BJ (cell line): ENCODE measurements at regions not wholly inside any gene's neighbourhood (a gene's known extent, or its start where the extent isn't known, plus 50 kb on each side); places are given as distances from the start of the nearest gene placed in this dataset.
"Not testable (repeated sequence)": the region's sequence is repeated elsewhere in the genome, so short reads cannot be mapped to it uniquely, and the experiment has no call there.

Experiments
- CTCF ChIA-PET: fragments of 350-600 bp; formaldehyde crosslinking; extraction: SDS; loops from one replicate; lab custom pipeline; 2021; ENCODE audit warnings: antibody characterized with exemption, inconsistent platforms; lab: Yijun Ruan, JAX
- POLR2A ChIA-PET: fragments of 300-600 bp; sonication (Branson Sonifier 250); formaldehyde crosslinking; extraction: SDS; loops from one replicate; lab custom pipeline; 2021; ENCODE audit warnings: antibody characterized with exemption; lab: Charles Lee
- DNase-seq: peaks from one replicate; pipeline ENCODE4 v3.0.0-alpha.2; 2011; ENCODE audit warnings: low read depth
- H3K27me3 ChIP-seq: 2 replicates; pipeline ENCODE4 v1.6.0; 2011; ENCODE audit warnings: low read length; ENCODE audit not compliant: control insufficient read depth, insufficient read depth
- H3K36me3 ChIP-seq: 2 replicates; pipeline ENCODE4 v1.5.1; 2011; ENCODE audit warnings: low read length; ENCODE audit not compliant: control insufficient read depth, insufficient read depth
- H3K4me3 ChIP-seq: 2 replicates; pipeline ENCODE4 v1.5.1; 2011; ENCODE audit warnings: low read depth, mild to moderate bottlenecking, control low read depth, low read length
- TF ChIP-seq, protein P1 (sequence below): IDR thresholded peaks from 2 replicates; pipeline ENCODE4 v1.5.1; 2011; ENCODE audit warnings: low read depth, mild to moderate bottlenecking, control low read depth, inconsistent platforms, low read length, moderate library complexity; ENCODE audit not compliant: insufficient read depth

DNA sequence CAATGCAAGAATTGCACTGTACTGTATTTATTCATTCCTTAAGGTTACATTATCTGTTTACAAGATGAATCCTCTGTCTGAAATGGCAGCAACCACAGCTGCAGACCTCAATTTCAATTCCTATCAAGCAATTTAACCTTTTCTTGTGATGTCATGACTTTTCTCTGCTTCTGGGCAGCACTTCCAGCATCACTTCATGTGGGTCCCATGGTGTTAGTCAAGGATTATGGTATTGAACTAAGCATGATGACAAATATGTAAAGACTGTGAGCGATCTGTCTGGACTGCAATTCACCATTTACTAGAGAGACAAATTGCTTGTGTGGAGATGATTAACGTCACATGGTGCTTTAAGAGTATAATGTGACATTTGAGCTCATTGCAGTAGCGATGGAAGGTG lies 90.5 kb upstream of the CCN2 start:
- POLR2A ChIA-PET: interaction anchor here (0.6 kb wide), 1 partner anchor 8 kb away, joined by 3 read pairs; no protein-coding TSS in a partner anchor
- no peaks in the 10 kb centered on the region for H3K36me3 ChIP-seq
- DNase-seq: no peak
- H3K4me3 ChIP-seq: no peak overlapping the region
- H3K27me3 ChIP-seq: no peaks in the 10 kb centered on the region
- CTCF ChIA-PET: no interaction called here
- TF ChIP-seq, protein P1, sequence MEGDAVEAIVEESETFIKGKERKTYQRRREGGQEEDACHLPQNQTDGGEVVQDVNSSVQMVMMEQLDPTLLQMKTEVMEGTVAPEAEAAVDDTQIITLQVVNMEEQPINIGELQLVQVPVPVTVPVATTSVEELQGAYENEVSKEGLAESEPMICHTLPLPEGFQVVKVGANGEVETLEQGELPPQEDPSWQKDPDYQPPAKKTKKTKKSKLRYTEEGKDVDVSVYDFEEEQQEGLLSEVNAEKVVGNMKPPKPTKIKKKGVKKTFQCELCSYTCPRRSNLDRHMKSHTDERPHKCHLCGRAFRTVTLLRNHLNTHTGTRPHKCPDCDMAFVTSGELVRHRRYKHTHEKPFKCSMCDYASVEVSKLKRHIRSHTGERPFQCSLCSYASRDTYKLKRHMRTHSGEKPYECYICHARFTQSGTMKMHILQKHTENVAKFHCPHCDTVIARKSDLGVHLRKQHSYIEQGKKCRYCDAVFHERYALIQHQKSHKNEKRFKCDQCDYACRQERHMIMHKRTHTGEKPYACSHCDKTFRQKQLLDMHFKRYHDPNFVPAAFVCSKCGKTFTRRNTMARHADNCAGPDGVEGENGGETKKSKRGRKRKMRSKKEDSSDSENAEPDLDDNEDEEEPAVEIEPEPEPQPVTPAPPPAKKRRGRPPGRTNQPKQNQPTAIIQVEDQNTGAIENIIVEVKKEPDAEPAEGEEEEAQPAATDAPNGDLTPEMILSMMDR: no peak

DNA sequence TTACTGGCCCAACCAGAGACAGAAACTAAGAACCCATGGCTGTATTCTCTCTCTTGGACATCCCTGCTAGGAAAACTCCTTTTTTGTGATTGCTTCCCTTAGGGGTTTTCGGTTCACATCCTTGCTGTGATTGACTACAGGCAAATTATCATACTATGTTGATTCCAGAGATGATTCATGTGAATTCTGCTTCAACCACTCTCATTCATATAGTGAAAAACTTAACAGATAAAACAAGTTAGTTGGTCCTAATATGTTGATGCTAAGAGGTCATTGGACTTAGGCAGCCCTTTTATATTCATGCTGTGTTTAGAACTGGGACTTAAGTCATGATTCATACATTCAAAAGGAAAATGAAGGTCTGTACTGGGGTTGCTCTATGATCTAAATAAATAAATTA lies 76.9 kb upstream of the CCN2 start:
- POLR2A ChIA-PET: no interaction called here
- Histone ChIP-seq H3K4me3 (no peak overlapping the region), H3K27me3 (no peaks in the 10 kb centered on the region), H3K36me3 (no peaks in the 10 kb centered on the region)
- TF ChIP-seq, protein P1: no peak
- CTCF ChIA-PET: interaction anchor here (0.6 kb wide), 1 partner anchor 9 kb away, joined by 3 read pairs; no protein-coding TSS in a partner anchor
- DNase-seq: no peak

DNA sequence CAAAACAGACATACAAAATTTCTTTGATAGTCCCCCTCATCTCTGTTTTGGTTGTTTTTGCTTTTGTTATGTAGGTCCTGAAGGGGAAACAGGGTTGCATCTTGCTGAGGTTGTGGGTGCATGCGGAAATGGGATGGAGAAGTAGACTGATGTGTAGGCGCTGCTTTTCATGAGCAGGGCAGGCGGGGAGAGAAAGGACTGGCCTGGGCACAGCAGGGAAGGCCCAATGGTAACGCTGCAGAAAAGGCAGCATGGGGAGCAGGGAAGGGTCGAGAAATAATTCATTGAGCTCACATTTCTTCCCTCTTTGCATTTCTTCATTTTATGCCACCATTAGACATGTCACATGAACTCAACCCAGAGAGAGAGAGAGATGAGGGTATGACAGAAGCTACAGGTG lies 74.3 kb upstream of the CCN2 start:
- Histone ChIP-seq H3K4me3 (no peak overlapping the region), H3K27me3 (no peaks in the 10 kb centered on the region), H3K36me3 (no peaks in the 10 kb centered on the region)
- CTCF ChIA-PET: interaction anchor here (1.2 kb wide), 1 partner anchor 65 kb away, joined by 3 read pairs; no protein-coding TSS in a partner anchor
- TF ChIP-seq, protein P1: no peak
- no peak for DNase-seq
- POLR2A ChIA-PET: no interaction called here

DNA sequence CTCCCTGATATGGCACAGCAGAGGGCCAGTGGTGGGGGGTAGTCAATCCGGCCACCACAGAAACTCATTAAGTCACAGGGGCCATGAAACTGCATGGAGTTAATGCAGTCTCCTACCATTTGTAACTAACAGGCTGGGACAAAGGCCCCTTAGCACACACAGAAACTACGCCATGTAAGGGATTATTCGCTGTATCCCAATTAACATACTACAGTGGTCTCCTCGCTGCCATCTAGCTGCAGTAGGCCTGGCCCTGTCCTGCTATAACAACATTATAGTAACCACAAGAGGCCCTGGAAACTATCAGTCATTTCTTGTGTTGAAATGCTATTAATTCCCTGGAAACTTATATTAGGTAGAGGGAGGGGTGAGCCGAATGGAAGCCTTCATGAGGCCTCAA lies 72.3 kb upstream of the CCN2 start:
- TF ChIP-seq, protein P1: no peak
- Histone ChIP-seq H3K36me3 (no peaks in the 10 kb centered on the region), H3K27me3 (no peaks in the 10 kb centered on the region), H3K4me3 (no peak overlapping the region)
- POLR2A ChIA-PET: no interaction called here
- no peak for DNase-seq
- CTCF ChIA-PET: interaction anchor here (1.0 kb wide), 1 partner anchor 16 kb away, joined by 3 read pairs; no protein-coding TSS in a partner anchor

- no peaks in the 10 kb centered on the region for H3K36me3 ChIP-seq
- no peak overlapping the region for H3K4me3 ChIP-seq
- CTCF ChIA-PET: interaction anchor here (0.6 kb wide), 1 partner anchor 102 kb away, joined by 3 read pairs; no protein-coding TSS in a partner anchor
- TF ChIP-seq, protein P1: no peak
- no peaks in the 10 kb centered on the region for H3K27me3 ChIP-seq
- POLR2A ChIA-PET: interaction anchor here (0.6 kb wide), 1 partner anchor 71 kb away, joined by 4 read pairs; the partner anchor contains the start of gene CCN2
- DNase-seq: no peak
Measured at GRCh38 chr6:132021552-132022375, 70.6 kb upstream of the CCN2 start.

DNA sequence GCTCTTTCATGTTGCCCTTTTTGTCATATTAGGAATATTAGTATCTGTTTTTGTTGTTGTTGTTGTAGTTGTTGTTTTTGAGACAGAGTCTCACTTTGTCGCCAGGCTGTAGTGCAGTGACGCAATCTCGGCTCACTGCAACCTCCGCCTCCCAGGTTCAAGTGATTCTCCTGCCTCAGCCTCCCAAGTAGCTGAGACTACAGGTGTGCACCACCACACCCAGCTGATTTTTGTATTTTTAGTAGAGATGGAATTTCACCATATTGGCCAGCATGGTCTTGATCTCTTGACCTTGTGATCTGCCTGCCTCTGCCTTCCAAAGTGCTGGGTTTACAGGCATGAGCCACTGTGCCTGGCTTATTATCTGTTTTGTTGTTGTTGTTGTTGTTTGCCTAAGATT lies 69.7 kb upstream of the CCN2 start:
- POLR2A ChIA-PET: interaction anchor here (1.2 kb wide), 1 partner anchor 69 kb away, joined by 5 read pairs; the partner anchor contains the start of gene CCN2
- CTCF ChIA-PET, H3K36me3 ChIP-seq, H3K4me3 ChIP-seq, H3K27me3 ChIP-seq, DNase-seq: not testable (repeated sequence)
